GM23338 (cell line): ENCODE measurements at regions not wholly inside any gene's neighbourhood (a gene's known extent, or its start where the extent isn't known, plus 50 kb on each side); places are given as distances from the start of the nearest gene placed in this dataset.
"Not testable (repeated sequence)": the region's sequence is repeated elsewhere in the genome, so short reads cannot be mapped to it uniquely, and the experiment has no call there.

ENCODE experiments used
- CTCF ChIP-seq, 2 experiments: fragments of 200-600 bp in 1 of 2; sonication (generic) in 1 of 2; conservative IDR thresholded peaks; 2 replicates each; pipeline versions ENCODE4 v1.5.1 to v1.6.1; 2016 to 2017; ENCODE audit warnings: antibody characterized with exemption in 2 of 2, low read depth in 2 of 2, mild to moderate bottlenecking in 2 of 2, moderate library complexity in 1 of 2
- POLR2AphosphoS5 ChIP-seq: IDR thresholded peaks from 2 replicates; pipeline ENCODE4 v1.6.1; 2016; ENCODE audit warnings: antibody characterized with exemption, low read depth

- TF ChIP-seq CTCF (conservative IDR thresholded peaks at IDR 0.05; ENCODE audit: low read depth in 2 of 2); POLR2AphosphoS5: not testable (repeated sequence)
Observed at GRCh38 chr10:8285970-8286369, 231.5 kb downstream of the GATA3 start.
